CD14-positive monocyte (primary cell): ENCODE measurements at regions not wholly inside any gene's neighbourhood (a gene's known extent, or its start where the extent isn't known, plus 50 kb on each side); places are given as distances from the start of the nearest gene placed in this dataset.

Experiments
- DNase-seq, 3 donors: peaks; one replicate each; pipeline ENCODE4 v3.0.0-alpha.2; 2011 to 2022
- H2AFZ ChIP-seq: 2 replicates; pipeline ENCODE4 v1.6.0; 2012; ENCODE audit warnings: mild to moderate bottlenecking, low read depth, low read length, inconsistent platforms; ENCODE audit not compliant: insufficient read depth, poor library complexity, severe bottlenecking
- H3K27ac ChIP-seq, 2 donors: 1 replicate in 1 of 2; 2 replicates in 1 of 2; pipeline ENCODE4 v1.5.1; 2012 to 2013; ENCODE audit warnings: low read length in 2 of 2, control low read depth in 1 of 2, inconsistent platforms in 1 of 2, low read depth in 1 of 2, mild to moderate bottlenecking in 1 of 2
- H3K27me3 ChIP-seq, 2 donors: one replicate each; pipeline versions ENCODE4 v1.6.0 to v1.6.1; 2011 to 2013; ENCODE audit warnings: low read length in 2 of 2; ENCODE audit not compliant: control insufficient read depth in 2 of 2, insufficient read depth in 2 of 2
- H3K36me3 ChIP-seq, 2 donors: replicated peaks in 1 of 2; 1 replicate in 1 of 2; 2 replicates in 1 of 2; pipeline versions ENCODE4 v1.5.1 to v1.6.1; 2012 to 2013; ENCODE audit warnings: low read length in 2 of 2, control low read depth in 1 of 2, inconsistent platforms in 1 of 2, mild to moderate bottlenecking in 1 of 2; ENCODE audit not compliant: insufficient read depth in 2 of 2, control insufficient read depth in 1 of 2
- H3K4me1 ChIP-seq, 2 donors: 1 replicate in 1 of 2; 2 replicates in 1 of 2; pipeline versions ENCODE4 v1.5.1 to v1.6.1; 2012 to 2013; ENCODE audit warnings: low read length in 2 of 2, control low read depth in 1 of 2, inconsistent platforms in 1 of 2, mild to moderate bottlenecking in 1 of 2, moderate library complexity in 1 of 2; ENCODE audit not compliant: insufficient read depth in 2 of 2, control insufficient read depth in 1 of 2
- H3K4me2 ChIP-seq: replicated peaks from 2 replicates; pipeline ENCODE3; 2012; ENCODE audit warnings: low read length, moderate library complexity, mild to moderate bottlenecking; ENCODE audit not compliant: poor library complexity, severe bottlenecking; ENCODE audit errors: extremely low read depth
- H3K4me3 ChIP-seq, 3 experiments: fragments of 200-600 bp in 1 of 3; sonication (generic) in 1 of 3; replicated peaks in 1 of 3; 1 replicate in 2 of 3; 2 replicates in 1 of 3; pipeline ENCODE4 v1.5.1; 2011 to 2013; ENCODE audit warnings: low read length in 3 of 3, mild to moderate bottlenecking in 3 of 3, control low read depth in 2 of 3, low read depth in 2 of 3, inconsistent platforms in 1 of 3, moderate library complexity in 1 of 3
- H3K79me2 ChIP-seq: 2 replicates; pipeline ENCODE4 v1.6.0; 2012; ENCODE audit warnings: mild to moderate bottlenecking, control low read depth, inconsistent platforms, low read length, moderate library complexity; ENCODE audit not compliant: insufficient read depth
- H3K9ac ChIP-seq: 2 replicates; pipeline ENCODE4 v1.6.0; 2017; ENCODE audit warnings: low read length, mild to moderate bottlenecking; ENCODE audit not compliant: insufficient read depth, poor library complexity, severe bottlenecking
- H3K9me3 ChIP-seq, 2 donors: replicated peaks in 1 of 2; 1 replicate in 1 of 2; 2 replicates in 1 of 2; pipeline versions ENCODE4 v1.5.1 to v1.6.1; 2012 to 2013; ENCODE audit warnings: low read length in 2 of 2, control low read depth in 1 of 2; ENCODE audit not compliant: control insufficient read depth in 1 of 2, insufficient read depth in 1 of 2
- H4K20me1 ChIP-seq: 2 replicates; pipeline ENCODE4 v1.6.0; 2012; ENCODE audit warnings: mild to moderate bottlenecking, low read length, control low read depth, moderate library complexity; ENCODE audit not compliant: insufficient read depth
- H3K27ac Mint-ChIP-seq, 7 donors: one replicate each; pipeline ENCODE4 v1.8.0; 2020; ENCODE audit warnings: mild to moderate bottlenecking in 7 of 7, mixed read lengths in 7 of 7, moderate library complexity in 6 of 7, inconsistent platforms in 2 of 7
- H3K27me3 Mint-ChIP-seq, 3 donors: one replicate each; pipeline ENCODE4 v1.8.0; 2021 to 2022; ENCODE audit warnings: low read depth in 3 of 3, mild to moderate bottlenecking in 3 of 3, mixed read lengths in 3 of 3, moderate library complexity in 3 of 3, inconsistent platforms in 1 of 3
- H3K36me3 Mint-ChIP-seq, 2 donors: one replicate each; pipeline ENCODE4 v1.8.0; 2020; ENCODE audit warnings: mixed read lengths in 2 of 2, inconsistent platforms in 1 of 2, mild to moderate bottlenecking in 1 of 2
- H3K4me1 Mint-ChIP-seq: one replicate; pipeline ENCODE4 v1.8.0; 2020; ENCODE audit warnings: mild to moderate bottlenecking, mixed read lengths
- H3K4me3 Mint-ChIP-seq, 2 donors: one replicate each; pipeline ENCODE4 v1.8.0; 2020; ENCODE audit warnings: mild to moderate bottlenecking in 2 of 2, mixed read lengths in 2 of 2, moderate library complexity in 1 of 2
- H3K9me3 Mint-ChIP-seq, 7 donors: one replicate each; pipeline ENCODE4 v1.8.0; 2020 to 2022; ENCODE audit warnings: mixed read lengths in 7 of 7, mild to moderate bottlenecking in 6 of 7, moderate library complexity in 6 of 7, inconsistent platforms in 2 of 7
- WGBS: methylation state at CpG from one replicate; pipeline ENCODE4 v1.1.5; 2013; ENCODE audit warnings: missing lambda C conversion rate; ENCODE audit not compliant: insufficient coverage; 5-methylcytosine and 5-hydroxymethylcytosine counted together
- intact Hi-C, 2 donors: fragments of 100-400 bp; cut with micrococcal nuclease; formaldehyde crosslinking; loops; one replicate each; pipeline versions ENCODE4 v1.15.0 to v1.15.1; 2023
- TF ChIP-seq, protein P1 (sequence below): fragments of 200-600 bp; IDR thresholded peaks from one replicate; pipeline ENCODE4 v1.8.0; 2022; ENCODE audit warnings: antibody characterized with exemption, mild to moderate bottlenecking

DNA sequence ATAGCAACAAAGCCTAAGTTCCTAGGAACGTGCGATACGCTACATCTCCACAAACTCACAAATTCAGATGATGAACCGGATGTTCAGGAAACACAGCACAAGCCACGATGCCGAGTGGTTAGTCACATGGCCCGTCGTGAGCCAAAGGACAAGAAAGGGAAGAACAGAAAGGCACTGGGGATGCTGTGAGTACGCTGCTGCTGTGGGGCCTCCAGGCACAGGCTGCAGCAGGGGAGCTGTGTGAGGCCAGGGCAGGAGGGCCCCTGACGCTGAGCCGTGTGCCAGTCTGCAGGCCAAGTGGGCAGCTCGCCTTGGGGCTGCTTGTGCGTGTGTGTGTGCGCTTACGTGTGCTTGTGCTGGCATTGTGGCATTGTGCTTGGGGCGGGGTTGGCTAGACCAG is 89.4 kb downstream of the CTTN start:
- peaks cover 14 to 25% of the 10 kb centered on the region in 2 donors for H3K9me3 ChIP-seq
- no peaks in the 10 kb centered on the region for H3K27me3 ChIP-seq
- H3K36me3 Mint-ChIP-seq: no peaks in the 10 kb centered on the region
- H2AFZ ChIP-seq: no peak overlapping the region
- DNase-seq: no peak
- no peak overlapping the region for H3K4me2 ChIP-seq
- no peak overlapping the region for H3K27ac Mint-ChIP-seq
- no peak overlapping the region for H3K4me3 ChIP-seq
- H3K4me3 Mint-ChIP-seq: no peak overlapping the region
- H3K36me3 ChIP-seq: no peaks in the 10 kb centered on the region
- H3K9ac ChIP-seq: no peak overlapping the region
- intact Hi-C loops: no loop called here
- H3K4me1 Mint-ChIP-seq: peaks cover 9% of the 10 kb centered on the region
- H3K79me2 ChIP-seq: no peaks in the 10 kb centered on the region
- no peak overlapping the region for H3K27ac ChIP-seq
- peaks cover 1 to 7% (median 6%) of the 10 kb centered on the region in 3 donors for H3K27me3 Mint-ChIP-seq
- TF ChIP-seq, protein P1, sequence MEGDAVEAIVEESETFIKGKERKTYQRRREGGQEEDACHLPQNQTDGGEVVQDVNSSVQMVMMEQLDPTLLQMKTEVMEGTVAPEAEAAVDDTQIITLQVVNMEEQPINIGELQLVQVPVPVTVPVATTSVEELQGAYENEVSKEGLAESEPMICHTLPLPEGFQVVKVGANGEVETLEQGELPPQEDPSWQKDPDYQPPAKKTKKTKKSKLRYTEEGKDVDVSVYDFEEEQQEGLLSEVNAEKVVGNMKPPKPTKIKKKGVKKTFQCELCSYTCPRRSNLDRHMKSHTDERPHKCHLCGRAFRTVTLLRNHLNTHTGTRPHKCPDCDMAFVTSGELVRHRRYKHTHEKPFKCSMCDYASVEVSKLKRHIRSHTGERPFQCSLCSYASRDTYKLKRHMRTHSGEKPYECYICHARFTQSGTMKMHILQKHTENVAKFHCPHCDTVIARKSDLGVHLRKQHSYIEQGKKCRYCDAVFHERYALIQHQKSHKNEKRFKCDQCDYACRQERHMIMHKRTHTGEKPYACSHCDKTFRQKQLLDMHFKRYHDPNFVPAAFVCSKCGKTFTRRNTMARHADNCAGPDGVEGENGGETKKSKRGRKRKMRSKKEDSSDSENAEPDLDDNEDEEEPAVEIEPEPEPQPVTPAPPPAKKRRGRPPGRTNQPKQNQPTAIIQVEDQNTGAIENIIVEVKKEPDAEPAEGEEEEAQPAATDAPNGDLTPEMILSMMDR: no peak
- peaks cover 0 to 4% of the 10 kb centered on the region in 2 donors for H3K4me1 ChIP-seq
- 39% methylated on average over 14 of the region's 16 CpGs for WGBS
- H3K9me3 Mint-ChIP-seq: peaks cover 13 to 26% (median 20%) of the 10 kb centered on the region in 7 donors
- no peaks in the 10 kb centered on the region for H4K20me1 ChIP-seq

DNA sequence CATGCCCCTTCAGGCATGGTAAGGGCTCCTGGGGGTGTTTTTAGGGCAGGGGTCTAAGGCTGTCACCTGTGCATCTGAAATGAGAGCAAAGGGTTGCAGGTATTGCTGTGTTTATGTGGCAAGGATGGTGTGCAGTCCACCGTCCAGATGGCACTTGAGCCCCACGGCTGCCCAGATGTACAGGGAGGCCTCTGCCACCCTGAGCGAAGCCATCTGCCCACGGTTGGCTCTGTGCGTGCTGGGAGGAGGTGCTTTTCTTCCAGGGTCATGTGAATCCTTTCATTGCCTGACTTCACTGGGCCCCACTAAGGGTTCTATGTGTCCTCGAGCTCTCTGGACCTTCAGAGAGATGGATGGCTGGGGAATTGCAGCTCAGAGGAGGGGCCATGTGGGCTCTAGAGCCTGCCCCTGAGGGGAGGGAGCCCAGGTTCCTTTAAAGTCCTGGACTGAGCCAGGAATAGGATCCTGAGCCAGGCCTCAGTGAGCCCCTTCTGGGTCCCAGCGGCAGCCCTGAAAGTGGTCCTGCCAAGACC is 89.9 kb downstream of the CTTN start:
- intact Hi-C loops: no loop called here
- peaks cover 14 to 25% of the 10 kb centered on the region in 2 donors for H3K9me3 ChIP-seq
- H3K9ac ChIP-seq: no peak overlapping the region
- H3K4me2 ChIP-seq: no peak overlapping the region
- Mint-ChIP-seq H3K9me3 (peaks cover 13 to 26% (median 20%) of the 10 kb centered on the region in 7 donors), H3K4me3 (no peak overlapping the region), H3K4me1 (peaks cover 9% of the 10 kb centered on the region), H3K36me3 (no peaks in the 10 kb centered on the region), H3K27ac (no peak overlapping the region), H3K27me3 (peaks cover 1 to 7% (median 6%) of the 10 kb centered on the region in 3 donors)
- TF ChIP-seq, protein P1: no peak
- H3K27me3 ChIP-seq: no peaks in the 10 kb centered on the region
- H3K79me2 ChIP-seq: no peaks in the 10 kb centered on the region
- DNase-seq: no peak
- no peaks in the 10 kb centered on the region for H4K20me1 ChIP-seq
- H3K4me1 ChIP-seq: peaks cover 0 to 4% of the 10 kb centered on the region in 2 donors
- 92% methylated on average over 7 of the region's 7 CpGs for WGBS
- no peak overlapping the region for H3K4me3 ChIP-seq
- H2AFZ ChIP-seq: no peak overlapping the region
- H3K36me3 ChIP-seq: no peaks in the 10 kb centered on the region
- no peak overlapping the region for H3K27ac ChIP-seq
